Transverse colon (tissue), 3 donors: ENCODE measurements at regions not wholly inside any gene's neighbourhood (a gene's known extent, or its start where the extent isn't known, plus 50 kb on each side); places are given as distances from the start of the nearest gene placed in this dataset.

ENCODE experiments used
- EP300 ChIP-seq: sonication (generic); formaldehyde crosslinking; IDR thresholded peaks from one replicate; pipeline ENCODE4 v1.6.1; 2017; ENCODE audit warnings: antibody characterized with exemption, low read depth
- TF ChIP-seq, protein P1 (sequence below), 5 experiments: fragments of 200-600 bp in 3 of 5; fragments of 450-650 bp in 2 of 5; sonication (generic) in 3 of 5; IDR thresholded peaks; 1 replicate in 2 of 5; 2 replicates in 3 of 5; pipeline ENCODE4 v1.5.1; 2016 to 2017; ENCODE audit warnings: antibody characterized with exemption in 5 of 5, inconsistent platforms in 3 of 5, mild to moderate bottlenecking in 2 of 5, moderate library complexity in 1 of 5

DNA sequence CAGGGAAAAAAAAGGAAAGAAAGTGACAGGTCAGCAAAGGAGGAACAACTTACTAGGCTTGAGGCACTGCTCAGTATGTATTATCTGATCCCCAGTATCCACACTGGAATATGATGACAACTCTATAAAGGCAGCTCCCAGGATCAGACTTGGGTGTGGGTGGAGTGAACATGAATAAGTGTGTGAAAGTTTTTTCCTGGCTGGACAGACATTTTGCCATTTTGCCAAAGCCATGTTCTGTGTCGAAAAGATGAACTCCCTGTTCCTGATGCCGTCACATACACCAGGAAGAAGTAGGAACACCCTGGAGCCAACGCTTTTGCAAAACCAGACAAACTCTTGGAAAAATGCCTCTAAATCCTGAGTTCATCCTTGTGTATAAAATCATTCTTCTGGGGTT is 143.2 kb upstream of the MEOX2 start:
- TF ChIP-seq EP300 = no peak
- TF ChIP-seq, protein P1, sequence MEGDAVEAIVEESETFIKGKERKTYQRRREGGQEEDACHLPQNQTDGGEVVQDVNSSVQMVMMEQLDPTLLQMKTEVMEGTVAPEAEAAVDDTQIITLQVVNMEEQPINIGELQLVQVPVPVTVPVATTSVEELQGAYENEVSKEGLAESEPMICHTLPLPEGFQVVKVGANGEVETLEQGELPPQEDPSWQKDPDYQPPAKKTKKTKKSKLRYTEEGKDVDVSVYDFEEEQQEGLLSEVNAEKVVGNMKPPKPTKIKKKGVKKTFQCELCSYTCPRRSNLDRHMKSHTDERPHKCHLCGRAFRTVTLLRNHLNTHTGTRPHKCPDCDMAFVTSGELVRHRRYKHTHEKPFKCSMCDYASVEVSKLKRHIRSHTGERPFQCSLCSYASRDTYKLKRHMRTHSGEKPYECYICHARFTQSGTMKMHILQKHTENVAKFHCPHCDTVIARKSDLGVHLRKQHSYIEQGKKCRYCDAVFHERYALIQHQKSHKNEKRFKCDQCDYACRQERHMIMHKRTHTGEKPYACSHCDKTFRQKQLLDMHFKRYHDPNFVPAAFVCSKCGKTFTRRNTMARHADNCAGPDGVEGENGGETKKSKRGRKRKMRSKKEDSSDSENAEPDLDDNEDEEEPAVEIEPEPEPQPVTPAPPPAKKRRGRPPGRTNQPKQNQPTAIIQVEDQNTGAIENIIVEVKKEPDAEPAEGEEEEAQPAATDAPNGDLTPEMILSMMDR (IDR thresholded peaks at IDR 0.05) = no peak
